ENCODE measurements at regions not wholly inside any gene's neighbourhood (a gene's known extent, or its start where the extent isn't known, plus 50 kb on each side); places are given as distances from the start of the nearest gene placed in this dataset.

- no peak for DNase-seq (ENCODE audit: extremely low spot score)
- no peak for TF ChIP-seq SP1 (IDR thresholded peaks at IDR 0.05)
- no peak for TF ChIP-seq ZNF384 (IDR thresholded peaks at IDR 0.05)
- no peak for TF ChIP-seq FOXK2 (IDR thresholded peaks at IDR 0.05)
- TF ChIP-seq PKNOX1 (IDR thresholded peaks at IDR 0.05), result no peak
- no peak for TF ChIP-seq NFRKB (IDR thresholded peaks at IDR 0.05)
- no peak for TF ChIP-seq L3MBTL2 (conservative IDR thresholded peaks at IDR 0.05)
- no peak for TF ChIP-seq BHLHE40 (IDR thresholded peaks at IDR 0.05; ENCODE audit: borderline replicate concordance)
- TF ChIP-seq ARNT (IDR thresholded peaks at IDR 0.05), result no peak
- TF ChIP-seq HDGF (IDR thresholded peaks at IDR 0.05; ENCODE audit: borderline replicate concordance), result no peak
- ChIA-PET CTCF (no interaction called here), POLR2A (no interaction called here)
These were observed 87.9 kb downstream of the DAD1 start for GRCh38 chr14:22500954-22501726.

GRCh38 chr14:22500525-22500924 is 88.5 kb downstream of the DAD1 start:
- ChIA-PET POLR2A (no interaction called here), CTCF (no interaction called here)
- DNase-seq (ENCODE audit: extremely low spot score), result no peak
- TF ChIP-seq L3MBTL2 (conservative IDR thresholded peaks at IDR 0.05) (no peak), FOXK2 (IDR thresholded peaks at IDR 0.05) (no peak), LEF1 (IDR thresholded peaks at IDR 0.05; ENCODE audit: borderline replicate concordance) (no peak), FOXA1 (IDR thresholded peaks at IDR 0.05) (no peak), CTBP1 (IDR thresholded peaks at IDR 0.05; ENCODE audit: borderline replicate concordance) (no peak), BHLHE40 (IDR thresholded peaks at IDR 0.05; ENCODE audit: borderline replicate concordance) (no peak), PKNOX1 (IDR thresholded peaks at IDR 0.05) (no peak), HDGF (IDR thresholded peaks at IDR 0.05; ENCODE audit: borderline replicate concordance) (no peak), FOXM1 (IDR thresholded peaks at IDR 0.05; ENCODE audit: borderline replicate concordance) (no peak), SUZ12 (IDR thresholded peaks at IDR 0.05) (no peak), ZNF384 (IDR thresholded peaks at IDR 0.05) (no peak), ARNT (IDR thresholded peaks at IDR 0.05) (no peak), SP1 (IDR thresholded peaks at IDR 0.05) (no peak), ELF4 (IDR thresholded peaks at IDR 0.05) (no peak), NFRKB (IDR thresholded peaks at IDR 0.05) (no peak), TARDBP (IDR thresholded peaks at IDR 0.05) (no peak)

GRCh38 chr14:22497671-22498093 is 91.3 kb downstream of the DAD1 start:
- POLR2A ChIA-PET, result no interaction called here
- CTCF ChIA-PET, result interaction anchor here (0.7 to 0.8 kb wide), 2 partner anchors 12 to 16 kb away, joined by 3 read pairs; no protein-coding TSS in a partner anchor

GRCh38 chr14:22497144-22497423 is 91.9 kb downstream of the DAD1 start:
- TF ChIP-seq ELF4 (IDR thresholded peaks at IDR 0.05) (no peak), ARNT (IDR thresholded peaks at IDR 0.05) (no peak), BHLHE40 (IDR thresholded peaks at IDR 0.05; ENCODE audit: borderline replicate concordance) (no peak), PKNOX1 (IDR thresholded peaks at IDR 0.05) (no peak), SUZ12 (IDR thresholded peaks at IDR 0.05) (no peak), SP1 (IDR thresholded peaks at IDR 0.05) (no peak), HDGF (IDR thresholded peaks at IDR 0.05; ENCODE audit: borderline replicate concordance) (no peak), TARDBP (IDR thresholded peaks at IDR 0.05) (no peak), NFRKB (IDR thresholded peaks at IDR 0.05) (no peak), LEF1 (IDR thresholded peaks at IDR 0.05; ENCODE audit: borderline replicate concordance) (no peak), FOXM1 (IDR thresholded peaks at IDR 0.05; ENCODE audit: borderline replicate concordance) (no peak), CTBP1 (IDR thresholded peaks at IDR 0.05; ENCODE audit: borderline replicate concordance) (no peak), ZNF384 (IDR thresholded peaks at IDR 0.05) (no peak), L3MBTL2 (conservative IDR thresholded peaks at IDR 0.05) (no peak), FOXK2 (IDR thresholded peaks at IDR 0.05) (no peak)
- ChIA-PET CTCF (no interaction called here), POLR2A (no interaction called here)
- DNase-seq (ENCODE audit: extremely low spot score), result no peak

More at GRCh38 chr14:22497671-22498093, 91.3 kb downstream of the DAD1 start:
- DNase-seq (ENCODE audit: extremely low spot score), result no peak
- TF ChIP-seq FOXK2 (IDR thresholded peaks at IDR 0.05) (no peak), BHLHE40 (IDR thresholded peaks at IDR 0.05; ENCODE audit: borderline replicate concordance) (no peak), CTBP1 (IDR thresholded peaks at IDR 0.05; ENCODE audit: borderline replicate concordance) (no peak), ELF4 (IDR thresholded peaks at IDR 0.05) (no peak), SP1 (IDR thresholded peaks at IDR 0.05) (no peak), SUZ12 (IDR thresholded peaks at IDR 0.05) (no peak), ARNT (IDR thresholded peaks at IDR 0.05) (no peak), NFRKB (IDR thresholded peaks at IDR 0.05) (no peak), FOXA1 (IDR thresholded peaks at IDR 0.05) (no peak), PKNOX1 (IDR thresholded peaks at IDR 0.05) (no peak), TARDBP (IDR thresholded peaks at IDR 0.05) (no peak), L3MBTL2 (conservative IDR thresholded peaks at IDR 0.05) (no peak), FOXM1 (IDR thresholded peaks at IDR 0.05; ENCODE audit: borderline replicate concordance) (no peak), LEF1 (IDR thresholded peaks at IDR 0.05; ENCODE audit: borderline replicate concordance) (no peak), ZNF384 (IDR thresholded peaks at IDR 0.05) (no peak), HDGF (IDR thresholded peaks at IDR 0.05; ENCODE audit: borderline replicate concordance) (no peak)

- no peak for TF ChIP-seq LEF1 (IDR thresholded peaks at IDR 0.05; ENCODE audit: borderline replicate concordance)
- TF ChIP-seq ZNF384 (IDR thresholded peaks at IDR 0.05), result no peak
- no peak for TF ChIP-seq NFRKB (IDR thresholded peaks at IDR 0.05)
- TF ChIP-seq L3MBTL2 (conservative IDR thresholded peaks at IDR 0.05), result no peak
- POLR2A ChIA-PET, result no interaction called here
- no peak for DNase-seq (ENCODE audit: extremely low spot score)
- CTCF ChIA-PET, result interaction anchor here (1.2 kb wide), 1 partner anchor 13 kb away, joined by 3 read pairs; no protein-coding TSS in a partner anchor
These were observed 94.4 kb downstream of the DAD1 start for GRCh38 chr14:22494486-22495135.

Data from HEK293T (cell line).